Activated CD4-positive, alpha-beta T cell treated with anti-CD3 and anti-CD28 coated beads, Interleukin-2, amount 50 U/mL, for 16 hours (primary cell): ENCODE measurements at regions not wholly inside any gene's neighbourhood (a gene's known extent, or its start where the extent isn't known, plus 50 kb on each side); places are given as distances from the start of the nearest gene placed in this dataset.
"Not testable (repeated sequence)": the region's sequence is repeated elsewhere in the genome, so short reads cannot be mapped to it uniquely, and the experiment has no call there.

Experiments
- DNase-seq: peaks from one replicate; pipeline ENCODE4 v3.0.0-alpha.2; 2020

GRCh38 chr22:23436354-23437106 lies 143.6 kb downstream of the IGLL1 start:
- not testable (repeated sequence) for DNase-seq

GRCh38 chr22:23435186-23435585 lies 144.9 kb downstream of the IGLL1 start:
- DNase-seq, result not testable (repeated sequence)

GRCh38 chr22:23434198-23434830 lies 145.8 kb downstream of the IGLL1 start:
- DNase-seq, result not testable (repeated sequence)

- DNase-seq, result peak; percentile 46
Measured at GRCh38 chr22:23433127-23434005, 146.7 kb downstream of the IGLL1 start.

GRCh38 chr22:23432719-23433118 lies 147.4 kb downstream of the IGLL1 start:
- not testable (repeated sequence) for DNase-seq

- DNase-seq, result no peak
Measured at GRCh38 chr22:23431337-23432072, 148.6 kb downstream of the IGLL1 start.

- not testable (repeated sequence) for DNase-seq
Measured at GRCh38 chr22:23424551-23425068, 155.5 kb downstream of the IGLL1 start.

- no peak for DNase-seq
Measured at GRCh38 chr22:23424031-23424430, 156.1 kb downstream of the IGLL1 start.

- not testable (repeated sequence) for DNase-seq
Measured at GRCh38 chr22:23422281-23422680, 157.8 kb downstream of the IGLL1 start.

- DNase-seq, result not testable (repeated sequence)
Measured at GRCh38 chr22:23421300-23421699, 158.8 kb downstream of the IGLL1 start.

GRCh38 chr22:23419931-23420330 lies 160.2 kb downstream of the IGLL1 start:
- DNase-seq, result no peak

- DNase-seq, result no peak
Measured at GRCh38 chr22:23419171-23419570, 160.9 kb downstream of the IGLL1 start.

GRCh38 chr22:23418159-23418788 lies 161.8 kb downstream of the IGLL1 start:
- DNase-seq, result no peak

GRCh38 chr22:23417327-23417726 lies 162.8 kb downstream of the IGLL1 start:
- not testable (repeated sequence) for DNase-seq

- not testable (repeated sequence) for DNase-seq
Measured at GRCh38 chr22:23416169-23416690, 163.9 kb downstream of the IGLL1 start.

GRCh38 chr22:23415490-23415851 lies 164.6 kb downstream of the IGLL1 start:
- DNase-seq, result no peak

GRCh38 chr22:23414727-23415489 lies 165.2 kb downstream of the IGLL1 start:
- DNase-seq, result no peak

- no peak for DNase-seq
Measured at GRCh38 chr22:23411739-23412138, 168.4 kb downstream of the IGLL1 start.

- no peak for DNase-seq
Measured at GRCh38 chr22:23410411-23410810, 169.7 kb downstream of the IGLL1 start.

- no peak for DNase-seq
Measured at GRCh38 chr22:23409976-23410375, 170.1 kb downstream of the IGLL1 start.

- no peak for DNase-seq
Measured at GRCh38 chr22:23408321-23408720, 171.8 kb downstream of the IGLL1 start.
